GM13977 (cell line): ENCODE measurements at regions not wholly inside any gene's neighbourhood (a gene's known extent, or its start where the extent isn't known, plus 50 kb on each side); places are given as distances from the start of the nearest gene placed in this dataset.

Experiments used
- DNase-seq: peaks from one replicate; pipeline ENCODE4 v3.0.0; 2012; ENCODE audit warnings: low spot score
- in situ Hi-C: fragments of 300-500 bp; cut with MboI; formaldehyde crosslinking; loops from one replicate; pipeline ENCODE4 v1.12.0; 2022; ENCODE audit warnings: low sequenced_read_pairs, low pct_unique_long_range_greater_than_20kb, mixed read lengths, inconsistent platforms; ENCODE audit not compliant: unreplicated experiment
- TF ChIP-seq, protein P1 (sequence below): IDR thresholded peaks from 2 replicates; pipeline ENCODE4 v1.5.1; 2012; ENCODE audit warnings: mild to moderate bottlenecking, control low read depth; ENCODE audit not compliant: insufficient read depth; ENCODE audit errors: extremely low read depth, missing control alignments

DNA sequence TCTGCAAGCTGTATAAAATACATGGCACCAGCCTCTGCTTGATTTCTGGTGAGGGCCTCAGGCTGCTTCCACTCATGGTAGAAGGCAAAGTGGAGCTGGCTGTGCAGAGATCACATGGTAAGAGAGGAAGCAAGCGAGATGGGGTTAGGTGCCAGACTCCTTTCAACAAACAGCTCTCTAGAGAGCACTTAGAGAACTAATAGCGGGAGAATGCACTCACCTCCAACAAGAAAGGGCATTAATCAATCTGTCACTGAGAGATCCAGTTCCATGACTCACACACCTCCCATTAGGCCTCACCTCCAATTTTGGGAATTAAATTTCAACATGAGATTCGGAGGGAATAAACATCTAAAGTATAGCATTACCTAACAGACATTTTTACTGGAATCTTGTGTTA, 644.1 kb upstream of the ARRDC4 start:
- DNase-seq, result no peak
- TF ChIP-seq, protein P1, sequence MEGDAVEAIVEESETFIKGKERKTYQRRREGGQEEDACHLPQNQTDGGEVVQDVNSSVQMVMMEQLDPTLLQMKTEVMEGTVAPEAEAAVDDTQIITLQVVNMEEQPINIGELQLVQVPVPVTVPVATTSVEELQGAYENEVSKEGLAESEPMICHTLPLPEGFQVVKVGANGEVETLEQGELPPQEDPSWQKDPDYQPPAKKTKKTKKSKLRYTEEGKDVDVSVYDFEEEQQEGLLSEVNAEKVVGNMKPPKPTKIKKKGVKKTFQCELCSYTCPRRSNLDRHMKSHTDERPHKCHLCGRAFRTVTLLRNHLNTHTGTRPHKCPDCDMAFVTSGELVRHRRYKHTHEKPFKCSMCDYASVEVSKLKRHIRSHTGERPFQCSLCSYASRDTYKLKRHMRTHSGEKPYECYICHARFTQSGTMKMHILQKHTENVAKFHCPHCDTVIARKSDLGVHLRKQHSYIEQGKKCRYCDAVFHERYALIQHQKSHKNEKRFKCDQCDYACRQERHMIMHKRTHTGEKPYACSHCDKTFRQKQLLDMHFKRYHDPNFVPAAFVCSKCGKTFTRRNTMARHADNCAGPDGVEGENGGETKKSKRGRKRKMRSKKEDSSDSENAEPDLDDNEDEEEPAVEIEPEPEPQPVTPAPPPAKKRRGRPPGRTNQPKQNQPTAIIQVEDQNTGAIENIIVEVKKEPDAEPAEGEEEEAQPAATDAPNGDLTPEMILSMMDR, result no peak
- in situ Hi-C loops, result no loop called here

DNA sequence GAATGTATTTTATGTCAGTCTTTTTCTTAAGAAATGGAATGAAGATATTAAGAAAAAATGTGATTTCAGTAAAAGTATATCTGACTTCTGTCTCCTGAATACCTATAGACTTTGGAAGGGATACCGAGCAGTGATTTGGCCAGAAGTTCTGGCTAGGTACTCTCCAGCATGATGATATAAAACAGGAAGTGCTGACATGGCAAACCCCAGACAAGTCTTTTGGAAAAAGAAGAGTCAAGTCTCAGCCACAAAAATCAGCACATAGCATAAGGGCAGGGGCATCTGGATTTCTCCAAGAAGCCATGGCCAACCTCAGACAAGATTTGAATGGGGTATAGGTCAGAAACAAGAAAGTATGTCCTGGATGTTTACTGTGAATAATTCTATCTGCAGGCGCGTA, 643.3 kb upstream of the ARRDC4 start:
- TF ChIP-seq, protein P1, result no peak

DNA sequence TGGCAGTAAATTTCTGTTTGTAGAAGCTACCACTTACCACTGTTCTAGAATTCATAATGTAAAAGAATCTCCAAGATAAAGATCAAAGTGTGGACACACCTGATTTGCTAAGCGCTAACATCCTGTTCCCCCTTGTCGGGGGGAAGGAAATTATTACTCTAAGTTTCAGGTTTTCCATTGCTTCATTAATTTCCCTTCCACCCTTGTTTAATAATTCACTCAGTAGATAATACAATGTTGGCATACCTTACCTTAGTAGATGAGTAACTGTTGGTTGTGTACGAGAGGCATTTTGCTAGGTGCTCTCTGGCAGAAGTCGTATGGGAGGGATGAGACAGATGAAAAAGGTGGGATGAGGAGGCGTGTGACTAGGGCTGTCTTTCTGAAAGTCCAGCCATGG, 641.2 kb upstream of the ARRDC4 start:
- TF ChIP-seq, protein P1, result no peak
- in situ Hi-C loops, result no loop called here
- no peak for DNase-seq

More for the DNA sequence above, 643.3 kb upstream of the ARRDC4 start:
- in situ Hi-C loops, result no loop called here
- no peak for DNase-seq

DNA sequence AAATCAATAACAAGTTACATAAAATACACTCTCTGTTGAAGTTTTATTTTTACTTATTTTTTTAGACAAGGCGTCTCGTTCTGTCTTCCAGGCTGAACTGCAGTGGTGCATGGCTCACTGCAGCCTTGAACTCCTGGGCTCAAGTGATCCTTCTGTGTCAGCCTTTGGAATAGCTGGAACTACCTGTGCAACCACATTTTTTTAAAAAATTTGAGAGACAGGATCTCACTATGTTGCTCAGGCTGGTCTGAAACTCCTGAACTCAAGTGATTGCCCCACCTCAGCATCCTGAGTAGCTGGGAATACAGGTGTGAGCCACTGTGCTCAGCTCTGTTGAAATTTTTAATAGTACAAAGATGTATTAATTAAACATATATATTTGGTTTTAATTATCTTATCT, 614.3 kb upstream of the ARRDC4 start:
- no peak for DNase-seq
- TF ChIP-seq, protein P1, result no peak
- in situ Hi-C loops, result no loop called here

DNA sequence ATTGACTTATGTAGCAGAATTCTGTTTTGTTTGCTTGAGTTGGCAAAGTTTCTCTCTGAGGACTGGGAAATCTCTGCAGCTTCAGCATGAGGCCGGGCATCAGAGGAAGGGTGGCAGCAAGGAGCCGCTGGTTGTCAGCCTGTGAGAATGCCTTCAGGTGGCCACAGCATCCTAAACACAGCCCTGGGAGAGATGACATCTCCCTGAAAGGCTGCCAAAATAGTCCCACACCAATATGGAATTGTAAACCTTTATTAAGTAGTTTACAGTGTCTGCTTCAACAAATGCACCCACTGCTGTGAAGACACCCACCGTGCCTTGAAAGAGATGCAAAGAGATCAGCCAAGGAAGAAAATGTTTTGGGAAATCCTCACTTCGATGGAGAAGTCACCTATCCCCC, 609.7 kb upstream of the ARRDC4 start:
- in situ Hi-C loops, result no loop called here
- TF ChIP-seq, protein P1, result no peak
- DNase-seq, result no peak

DNA sequence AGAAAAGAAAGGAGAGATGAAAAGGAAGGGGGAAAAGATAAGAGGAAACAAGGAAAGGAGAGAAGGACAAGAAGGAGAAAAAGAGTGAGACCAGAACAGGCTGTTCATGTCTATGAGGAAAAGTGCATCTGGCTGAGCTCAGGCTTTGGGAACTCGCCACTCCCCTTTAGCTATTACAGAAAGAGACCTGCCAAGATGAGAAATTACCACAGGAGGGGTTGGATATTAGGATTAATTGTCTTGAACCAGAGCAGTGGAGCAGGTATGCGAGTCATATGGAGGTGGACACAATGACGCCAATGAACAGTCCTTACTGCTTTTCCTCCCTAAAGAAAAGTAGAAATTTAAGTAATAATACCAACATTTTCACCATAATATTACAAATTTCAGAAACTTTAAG, 577.0 kb upstream of the ARRDC4 start:
- DNase-seq, result no peak
- TF ChIP-seq, protein P1, result no peak
- in situ Hi-C loops, result no loop called here

DNA sequence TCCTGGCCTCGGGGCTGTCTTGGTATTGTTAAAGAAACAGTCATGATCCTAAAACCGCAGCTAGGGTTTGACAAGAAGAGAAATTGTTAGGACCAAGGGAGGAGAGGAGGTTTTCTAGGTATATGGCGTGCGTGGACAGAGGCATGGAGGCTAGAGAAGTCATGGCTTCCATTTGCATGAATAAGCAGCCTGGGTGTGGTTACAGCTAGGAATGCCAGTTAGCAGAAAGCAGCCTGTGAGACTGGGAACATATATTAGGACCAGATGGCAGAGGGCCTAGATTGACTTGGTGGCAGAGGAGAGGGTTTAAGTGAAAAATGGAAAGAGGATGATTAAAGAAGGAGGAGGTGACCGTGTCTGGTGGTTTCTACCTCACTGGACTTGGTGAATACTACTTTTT, 573.6 kb upstream of the ARRDC4 start:
- TF ChIP-seq, protein P1, result no peak
- no peak for DNase-seq
- in situ Hi-C loops, result no loop called here
